ENCODE measurements at regions not wholly inside any gene's neighbourhood (a gene's known extent, or its start where the extent isn't known, plus 50 kb on each side); places are given as distances from the start of the nearest gene placed in this dataset.

DNA sequence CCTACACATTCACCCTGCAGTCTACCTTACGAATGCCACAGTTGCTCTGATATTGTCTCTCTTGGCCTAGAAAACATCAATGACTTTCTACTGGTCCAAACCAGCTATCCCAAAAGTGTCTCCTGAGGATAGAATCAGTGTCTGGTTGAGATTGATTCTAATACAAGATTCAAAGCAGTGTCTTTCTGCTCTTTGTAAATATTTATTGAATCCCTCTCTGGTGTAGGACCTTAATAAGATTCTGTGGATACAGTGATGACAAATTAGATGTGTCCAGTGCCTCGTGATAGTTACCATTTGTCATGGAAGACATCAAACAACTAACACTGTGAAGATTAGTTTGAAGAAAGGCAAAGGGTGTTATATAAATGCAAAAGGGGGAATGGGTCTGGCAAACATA, 380.7 kb upstream of the TRIB2 start:
- no peak for TF ChIP-seq ZFX (IDR thresholded peaks at IDR 0.05; ENCODE audit: borderline replicate concordance)
- TF ChIP-seq, protein P1, sequence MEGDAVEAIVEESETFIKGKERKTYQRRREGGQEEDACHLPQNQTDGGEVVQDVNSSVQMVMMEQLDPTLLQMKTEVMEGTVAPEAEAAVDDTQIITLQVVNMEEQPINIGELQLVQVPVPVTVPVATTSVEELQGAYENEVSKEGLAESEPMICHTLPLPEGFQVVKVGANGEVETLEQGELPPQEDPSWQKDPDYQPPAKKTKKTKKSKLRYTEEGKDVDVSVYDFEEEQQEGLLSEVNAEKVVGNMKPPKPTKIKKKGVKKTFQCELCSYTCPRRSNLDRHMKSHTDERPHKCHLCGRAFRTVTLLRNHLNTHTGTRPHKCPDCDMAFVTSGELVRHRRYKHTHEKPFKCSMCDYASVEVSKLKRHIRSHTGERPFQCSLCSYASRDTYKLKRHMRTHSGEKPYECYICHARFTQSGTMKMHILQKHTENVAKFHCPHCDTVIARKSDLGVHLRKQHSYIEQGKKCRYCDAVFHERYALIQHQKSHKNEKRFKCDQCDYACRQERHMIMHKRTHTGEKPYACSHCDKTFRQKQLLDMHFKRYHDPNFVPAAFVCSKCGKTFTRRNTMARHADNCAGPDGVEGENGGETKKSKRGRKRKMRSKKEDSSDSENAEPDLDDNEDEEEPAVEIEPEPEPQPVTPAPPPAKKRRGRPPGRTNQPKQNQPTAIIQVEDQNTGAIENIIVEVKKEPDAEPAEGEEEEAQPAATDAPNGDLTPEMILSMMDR (IDR thresholded peaks at IDR 0.05): no peak
- H3K27ac ChIP-seq: no peak overlapping the region

DNA sequence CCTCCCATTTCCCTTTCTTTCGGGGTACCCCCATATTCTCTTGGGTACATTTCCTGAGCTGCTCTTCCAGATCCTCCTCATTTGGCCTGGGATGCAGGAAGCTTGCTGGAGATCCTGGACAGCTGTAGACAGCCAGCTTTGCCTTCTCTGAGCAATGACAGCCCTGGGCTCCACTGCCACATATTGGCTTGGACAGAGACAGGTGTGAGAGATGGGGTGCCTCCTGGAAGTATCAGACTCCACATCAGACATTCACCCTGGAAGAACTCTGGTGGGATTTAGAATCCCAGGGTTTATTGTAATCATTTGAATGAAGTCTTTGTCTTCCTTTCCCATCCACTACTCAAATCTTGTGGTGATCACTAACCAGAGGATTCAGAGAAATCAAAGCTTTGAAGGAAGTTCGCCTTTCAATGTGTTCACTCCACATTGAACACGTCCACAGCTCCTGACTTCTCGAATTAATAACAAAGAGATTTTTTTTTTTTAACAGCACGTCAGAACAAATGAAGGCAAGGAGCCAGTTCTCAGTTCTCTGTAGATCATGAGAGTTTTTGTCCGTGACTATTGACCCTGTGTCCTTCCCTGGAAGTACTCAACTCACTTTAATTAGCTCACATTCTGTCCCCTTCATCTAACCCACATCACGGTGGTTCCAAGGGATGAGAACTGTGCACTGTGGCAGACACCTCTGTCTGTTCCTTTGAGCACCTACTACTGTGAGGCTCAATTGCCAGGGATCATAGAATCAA, 377.6 kb upstream of the TRIB2 start:
- H3K27ac ChIP-seq: no peak overlapping the region
- TF ChIP-seq ZFX (IDR thresholded peaks at IDR 0.05; ENCODE audit: borderline replicate concordance): no peak
- TF ChIP-seq, protein P1 (IDR thresholded peaks at IDR 0.05): no peak

DNA sequence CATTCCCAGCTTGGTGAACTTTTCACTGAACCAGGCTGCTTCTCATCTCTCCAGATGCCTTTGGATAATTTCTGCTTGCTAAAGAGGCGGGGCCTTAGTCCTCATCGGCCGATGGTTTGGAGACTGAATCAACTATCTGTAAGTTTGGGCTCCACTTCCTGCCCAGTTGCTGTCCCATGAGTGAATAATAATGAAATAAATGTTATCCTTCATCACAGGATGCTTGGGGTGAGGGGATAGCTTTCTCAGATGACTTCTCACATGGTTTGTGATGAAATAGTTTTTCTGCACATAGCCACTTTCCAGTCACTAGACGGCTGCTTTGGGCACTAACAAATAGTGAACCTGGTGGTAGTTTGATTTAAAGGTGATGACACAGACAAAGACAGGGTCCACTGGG, 376.6 kb upstream of the TRIB2 start:
- H3K27ac ChIP-seq: no peak overlapping the region
- TF ChIP-seq ZFX (IDR thresholded peaks at IDR 0.05; ENCODE audit: borderline replicate concordance): no peak
- TF ChIP-seq, protein P1 (IDR thresholded peaks at IDR 0.05): no peak

DNA sequence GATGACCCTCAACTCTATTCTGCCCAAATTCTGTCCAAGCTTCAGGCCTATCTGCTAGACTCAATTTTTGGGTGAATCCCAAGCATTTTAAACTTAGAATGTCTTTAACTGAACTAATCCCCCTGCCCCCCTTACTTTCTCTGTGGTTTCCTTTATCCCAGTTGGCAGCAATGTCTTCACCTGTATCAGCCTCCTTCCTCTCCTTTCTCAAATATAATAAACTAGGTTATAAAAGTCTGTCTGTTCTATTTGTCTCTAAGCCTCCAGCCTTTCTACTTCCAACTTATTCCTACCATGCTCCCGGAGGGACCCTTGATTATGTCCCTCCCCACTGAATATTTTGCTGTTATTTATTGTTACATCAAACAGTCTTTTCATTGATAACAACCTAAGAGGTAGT, 375.5 kb upstream of the TRIB2 start:
- TF ChIP-seq, protein P1 (IDR thresholded peaks at IDR 0.05): no peak
- TF ChIP-seq ZFX (IDR thresholded peaks at IDR 0.05; ENCODE audit: borderline replicate concordance): no peak
- H3K27ac ChIP-seq: no peak overlapping the region

DNA sequence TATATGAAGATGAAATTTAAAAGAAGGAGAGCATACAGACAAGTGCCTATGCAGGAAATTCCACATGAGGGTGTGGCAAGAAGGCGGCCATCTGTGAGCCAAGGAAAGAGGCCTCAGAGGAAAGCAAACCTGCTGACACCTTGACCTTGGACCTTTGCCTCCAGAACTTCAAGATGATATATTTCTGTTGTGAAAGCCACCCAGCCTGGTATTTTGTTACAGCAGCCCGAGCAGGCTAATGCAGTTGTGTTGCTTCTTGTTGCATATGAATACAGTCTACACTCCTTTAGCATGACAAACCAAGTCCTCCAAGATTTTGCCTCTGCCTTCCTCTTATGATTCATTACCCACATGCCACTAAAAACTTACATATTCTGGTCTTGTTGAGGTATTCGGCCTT, 374.8 kb upstream of the TRIB2 start:
- no peak overlapping the region for H3K27ac ChIP-seq
- TF ChIP-seq ZFX (IDR thresholded peaks at IDR 0.05; ENCODE audit: borderline replicate concordance): no peak
- TF ChIP-seq, protein P1 (IDR thresholded peaks at IDR 0.05): no peak

DNA sequence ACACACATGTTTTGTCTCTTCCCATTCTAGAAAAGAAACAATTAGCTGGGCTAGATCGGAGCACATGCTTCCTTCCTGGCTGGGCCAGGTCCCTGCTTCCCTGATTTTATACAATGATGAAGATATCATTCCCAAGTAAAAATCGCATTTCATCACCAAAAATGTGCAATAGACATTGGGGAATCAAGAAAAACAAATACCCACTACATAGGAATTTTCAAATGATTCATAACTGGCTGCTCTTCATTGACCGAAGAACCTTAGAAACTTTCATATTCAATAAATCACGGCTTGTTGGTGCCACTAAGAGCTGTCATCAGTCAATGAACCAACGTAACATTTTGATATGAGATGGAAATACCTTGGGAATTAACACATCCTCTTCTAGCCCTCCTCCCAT, 373.6 kb upstream of the TRIB2 start:
- TF ChIP-seq ZFX (IDR thresholded peaks at IDR 0.05; ENCODE audit: borderline replicate concordance): no peak
- TF ChIP-seq, protein P1 (IDR thresholded peaks at IDR 0.05): no peak
- H3K27ac ChIP-seq: no peak overlapping the region

DNA sequence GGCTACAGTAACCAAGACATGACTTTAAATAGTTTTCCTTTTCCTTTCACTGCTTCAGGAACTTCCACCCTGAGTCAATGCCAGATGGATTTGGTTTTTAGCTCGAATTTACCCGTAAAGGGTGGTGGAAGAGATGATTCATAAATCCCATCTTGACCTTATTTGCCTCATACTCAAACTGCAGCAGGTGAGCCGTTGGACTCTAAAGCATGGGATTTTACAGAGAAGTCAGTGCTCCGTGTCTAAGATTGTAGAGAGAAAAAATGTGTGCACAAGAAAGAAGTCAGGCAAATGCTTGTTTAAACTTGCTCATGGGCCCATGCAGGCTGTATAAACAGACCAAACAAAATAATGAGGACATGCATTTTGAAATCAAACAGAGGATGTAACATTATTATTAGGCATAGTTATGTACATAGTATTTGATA, 369.7 kb upstream of the TRIB2 start:
- H3K27ac ChIP-seq: no peak overlapping the region
- TF ChIP-seq, protein P1 (IDR thresholded peaks at IDR 0.05): no peak
- TF ChIP-seq ZFX (IDR thresholded peaks at IDR 0.05; ENCODE audit: borderline replicate concordance): no peak

Data from 22Rv1 (cell line).